Ovary (tissue), 7 donors: ENCODE measurements at regions not wholly inside any gene's neighbourhood (a gene's known extent, or its start where the extent isn't known, plus 50 kb on each side); places are given as distances from the start of the nearest gene placed in this dataset.

Source experiments
- DNase-seq, 5 donors: peaks; one replicate each; pipeline ENCODE4 v3.0.0-alpha.2; 2019 to 2020
- H3K27ac ChIP-seq, 2 donors: fragments of 200-600 bp; one replicate each; pipeline versions ENCODE4 v1.5.1 to v1.8.0; 2019 to 2022
- H3K27me3 ChIP-seq: fragments of 200-600 bp; one replicate; pipeline ENCODE4 v1.8.0; 2022
- H3K36me3 ChIP-seq: fragments of 200-600 bp; sonication (generic); one replicate; pipeline ENCODE4 v1.5.1; 2019
- H3K4me1 ChIP-seq: one replicate; pipeline ENCODE4 v1.8.1; 2013; ENCODE audit warnings: mild to moderate bottlenecking, moderate library complexity; ENCODE audit not compliant: insufficient read depth
- H3K4me3 ChIP-seq: fragments of 200-600 bp; sonication (generic); one replicate; pipeline ENCODE4 v1.5.1; 2017
- H3K9me3 ChIP-seq, 2 donors: fragments of 200-600 bp in 1 of 2; sonication (generic) in 1 of 2; one replicate each; pipeline versions ENCODE4 v1.5.1 to v1.8.1; 2013 to 2019; ENCODE audit warnings: mild to moderate bottlenecking in 1 of 2, moderate library complexity in 1 of 2
- CTCF ChIP-seq, 3 donors: fragments of 450-650 bp in 2 of 3; fragments of 200-600 bp in 1 of 3; IDR thresholded peaks; one replicate each; pipeline versions ENCODE4 v1.5.1 to v1.8.0; 2016 to 2022; ENCODE audit warnings: antibody characterized with exemption in 3 of 3, mild to moderate bottlenecking in 1 of 3
- EP300 ChIP-seq: sonication (generic); formaldehyde crosslinking; IDR thresholded peaks from one replicate; pipeline ENCODE4 v1.6.1; 2017; ENCODE audit warnings: antibody characterized with exemption
- POLR2A ChIP-seq: fragments of 450-650 bp; IDR thresholded peaks from one replicate; pipeline ENCODE4 v1.6.1; 2017; ENCODE audit warnings: antibody characterized with exemption, mild to moderate bottlenecking, moderate library complexity
- whole genome bisulfite sequencing, 3 donors: extraction: QIAGEN DNeasy Blood & Tissue Kit in 1 of 3; methylation state at CpG; one replicate each; pipeline versions ENCODE4 v1.1.5 to v1.1.7; 2013 to 2017; 5-methylcytosine and 5-hydroxymethylcytosine counted together
- intact Hi-C, 4 donors: fragments of 100-400 bp; cut with DNase I; formaldehyde crosslinking; loops; one replicate each; pipeline versions ENCODE4 v1.11.0 to v1.15.1; 2022 to 2023
- donor health status: DM: no; HTN: no; CAD: no; lungs with moderate emphysema.
- donor health status: DM: no; HTN: no; CAD: no.
- donor health status: Bipolar disorder and iron deficiency.
- donor health status: DM: no; HTN: no; CAD: no.
- donor health status: DM: yes; HTN: yes; CAD: no.

GRCh38 chr2:226659410-226659809, 140.2 kb downstream of the IRS1 start:
- intact Hi-C loops, result loop anchor here in 1 of 4 donors (10.0 kb wide), 1 partner anchor 65 kb away; no protein-coding TSS in a partner anchor
- no peaks in the 10 kb centered on the region for H3K36me3 ChIP-seq
- DNase-seq, result no peak
- no peaks in the 10 kb centered on the region for H3K27me3 ChIP-seq
- H3K4me3 ChIP-seq, result no peak overlapping the region
- no peak for TF ChIP-seq CTCF (IDR thresholded peaks at IDR 0.05)
- no peak for TF ChIP-seq EP300
- no peak for TF ChIP-seq POLR2A
- 85 to 94% (median 93%) methylated on average over 6 of the region's 6 CpGs for WGBS, 3 donors
- H3K27ac ChIP-seq, result no peak overlapping the region
- H3K9me3 ChIP-seq, result no peaks in the 10 kb centered on the region
- H3K4me1 ChIP-seq, result peaks cover 7% of the 10 kb centered on the region

DNA sequence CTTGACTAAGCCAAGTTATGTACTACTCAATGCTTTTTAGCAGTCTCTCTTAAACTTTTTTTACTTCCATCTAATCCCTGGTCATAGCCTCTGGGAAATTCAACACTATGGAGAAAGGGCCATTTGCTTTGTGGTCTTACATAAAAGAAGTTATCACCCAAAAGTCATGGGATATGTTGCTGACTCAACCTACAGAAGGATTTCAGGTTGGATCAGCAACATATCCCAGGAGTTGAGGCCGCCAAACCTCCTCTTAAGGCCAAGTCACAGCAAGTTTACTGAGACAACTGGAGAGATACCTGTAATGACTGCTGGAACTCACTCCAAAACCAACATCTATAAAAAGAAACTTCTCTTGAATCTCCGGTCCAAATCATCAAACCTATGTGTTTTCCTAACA, 141.1 kb downstream of the IRS1 start:
- Histone ChIP-seq H3K27me3 (no peaks in the 10 kb centered on the region), H3K4me1 (peaks cover 7% of the 10 kb centered on the region), H3K36me3 (no peaks in the 10 kb centered on the region), H3K4me3 (no peak overlapping the region), H3K9me3 (no peaks in the 10 kb centered on the region), H3K27ac (no peak overlapping the region)
- no peak for DNase-seq
- intact Hi-C loops, result loop anchor here in 1 of 4 donors (10.0 kb wide), 1 partner anchor 66 kb away; no protein-coding TSS in a partner anchor
- WGBS, 3 donors, result 84 to 87% (median 87%) methylated on average over 2 of the region's 2 CpGs
- no peak for TF ChIP-seq POLR2A
- no peak for TF ChIP-seq CTCF (IDR thresholded peaks at IDR 0.05)
- no peak for TF ChIP-seq EP300

- no peaks in the 10 kb centered on the region for H3K36me3 ChIP-seq
- no peak overlapping the region for H3K27ac ChIP-seq
- WGBS, 3 donors, result 95% methylated on average over 6 of the region's 6 CpGs
- no peak for DNase-seq
- intact Hi-C loops, result loop anchor here in 1 of 4 donors (10.0 kb wide), 1 partner anchor 67 kb away; no protein-coding TSS in a partner anchor
- no peak overlapping the region for H3K4me3 ChIP-seq
- peaks cover 7% of the 10 kb centered on the region for H3K4me1 ChIP-seq
- H3K27me3 ChIP-seq, result no peaks in the 10 kb centered on the region
- TF ChIP-seq EP300, result no peak
- TF ChIP-seq POLR2A, result no peak
- no peak for TF ChIP-seq CTCF (IDR thresholded peaks at IDR 0.05)
- no peaks in the 10 kb centered on the region for H3K9me3 ChIP-seq
Observed at GRCh38 chr2:226657340-226658053, 142.1 kb downstream of the IRS1 start.

DNA sequence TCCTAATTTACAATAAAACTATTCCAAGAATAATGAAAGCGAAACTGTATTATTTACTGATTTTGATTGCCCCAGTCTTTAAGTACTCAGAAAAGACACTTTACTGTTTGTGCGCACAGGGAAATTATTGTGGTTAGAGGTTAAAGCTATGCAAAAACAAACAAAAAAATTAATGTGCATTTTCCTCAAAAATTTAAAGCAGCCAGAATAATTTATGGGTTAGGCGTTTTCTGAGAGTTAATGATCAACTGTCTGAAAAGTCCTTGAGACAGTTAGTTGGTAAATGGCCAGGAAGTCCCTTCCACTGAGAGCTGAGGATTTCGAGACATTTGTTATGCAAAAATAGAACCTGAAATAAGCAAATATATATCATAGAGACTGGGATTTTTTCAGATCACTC, 143.3 kb downstream of the IRS1 start:
- no peaks in the 10 kb centered on the region for H3K27me3 ChIP-seq
- H3K27ac ChIP-seq, result no peak overlapping the region
- H3K4me1 ChIP-seq, result peaks cover 4% of the 10 kb centered on the region
- intact Hi-C loops, result loop anchor here in 1 of 4 donors (10.0 kb wide), 1 partner anchor 68 kb away; no protein-coding TSS in a partner anchor
- H3K9me3 ChIP-seq, result no peaks in the 10 kb centered on the region
- H3K36me3 ChIP-seq, result no peaks in the 10 kb centered on the region
- no peak overlapping the region for H3K4me3 ChIP-seq
- no peak for TF ChIP-seq POLR2A
- WGBS, 3 donors, result 24 to 48% (median 26%) methylated on average over 4 of the region's 4 CpGs
- no peak for DNase-seq

- H3K9me3 ChIP-seq, result no peaks in the 10 kb centered on the region
- TF ChIP-seq CTCF (IDR thresholded peaks at IDR 0.05), result no peak
- TF ChIP-seq EP300, result no peak
- TF ChIP-seq POLR2A, result no peak
- intact Hi-C loops, result loop anchor here in 1 of 4 donors (10.0 kb wide), 1 partner anchor 69 kb away; no protein-coding TSS in a partner anchor
Observed at GRCh38 chr2:226655871-226656270, 143.7 kb downstream of the IRS1 start.

More at GRCh38 chr2:226655871-226656270, 143.7 kb downstream of the IRS1 start:
- Histone ChIP-seq H3K4me1 (peaks cover 4% of the 10 kb centered on the region), H3K27me3 (no peaks in the 10 kb centered on the region), H3K4me3 (no peak overlapping the region), H3K36me3 (no peaks in the 10 kb centered on the region), H3K27ac (no peak overlapping the region)
- WGBS, 3 donors, result 46 to 63% (median 63%) methylated on average over 1 of the region's 1 CpG
- DNase-seq, result no peak
